ENCODE measurements at regions not wholly inside any gene's neighbourhood (a gene's known extent, or its start where the extent isn't known, plus 50 kb on each side); places are given as distances from the start of the nearest gene placed in this dataset.

- ATAC-seq (ENCODE audit: low FRiP score) (no peak), DNase-seq (no peak)
- H3K27me3 ChIP-seq (ENCODE audit: control insufficient read depth in 1 of 2, insufficient read depth in 2 of 2, low read length in 1 of 2) = no peaks in the 10 kb centered on the region
- WGBS, 2 donors = 61 to 72% methylated on average over 3 of the region's 3 CpGs
- no peaks in the 10 kb centered on the region for H3K4me1 ChIP-seq (ENCODE audit: control insufficient read depth in 1 of 2, insufficient read depth in 2 of 2, low read length in 2 of 2)
- H3K4me3 ChIP-seq (ENCODE audit: low read length in 2 of 2) = no peak overlapping the region
- no peak overlapping the region for H3K27ac ChIP-seq (ENCODE audit: low read depth in 1 of 2, low read length in 2 of 2)
- H3K9me3 ChIP-seq (ENCODE audit: control insufficient read depth, low read length) = no peaks in the 10 kb centered on the region
- intact Hi-C loops (cut with DNase I) = loop anchor here in 1 of 2 donors (5.0 kb wide), 1 partner anchor 52 kb away; no protein-coding TSS in a partner anchor
- H3K36me3 ChIP-seq (ENCODE audit: control insufficient read depth in 1 of 2, insufficient read depth in 2 of 2, low read length in 1 of 2) = no peaks in the 10 kb centered on the region
These were observed 55.5 kb downstream of the TPBG start for GRCh38 chr6:82419132-82419581.

- H3K4me1 ChIP-seq (ENCODE audit: control insufficient read depth in 1 of 2, insufficient read depth in 2 of 2, low read length in 2 of 2) = no peaks in the 10 kb centered on the region
- no peaks in the 10 kb centered on the region for H3K9me3 ChIP-seq (ENCODE audit: control insufficient read depth, low read length)
- intact Hi-C loops (cut with DNase I) = loop anchor here in 1 of 2 donors (5.0 kb wide), 1 partner anchor 53 kb away; no protein-coding TSS in a partner anchor
- no peaks in the 10 kb centered on the region for H3K36me3 ChIP-seq (ENCODE audit: control insufficient read depth in 1 of 2, insufficient read depth in 2 of 2, low read length in 1 of 2)
- no peak overlapping the region for H3K4me3 ChIP-seq (ENCODE audit: low read length in 2 of 2)
- WGBS, 2 donors = 72 to 78% methylated on average over 1 of the region's 1 CpG
- ATAC-seq (ENCODE audit: low FRiP score) = no peak
- H3K27ac ChIP-seq (ENCODE audit: low read depth in 1 of 2, low read length in 2 of 2) = no peak overlapping the region
- no peaks in the 10 kb centered on the region for H3K27me3 ChIP-seq (ENCODE audit: control insufficient read depth in 1 of 2, insufficient read depth in 2 of 2, low read length in 1 of 2)
- DNase-seq = no peak
These were observed 56.2 kb downstream of the TPBG start for GRCh38 chr6:82419859-82420258.

GRCh38 chr6:82430611-82431010 is 67.0 kb downstream of the TPBG start:
- Histone ChIP-seq H3K27me3 (ENCODE audit: control insufficient read depth in 1 of 2, insufficient read depth in 2 of 2, low read length in 1 of 2) (no peaks in the 10 kb centered on the region), H3K9me3 (ENCODE audit: control insufficient read depth, low read length) (no peaks in the 10 kb centered on the region), H3K4me3 (ENCODE audit: low read length in 2 of 2) (no peak overlapping the region), H3K27ac (ENCODE audit: low read depth in 1 of 2, low read length in 2 of 2) (no peak overlapping the region), H3K36me3 (ENCODE audit: control insufficient read depth in 1 of 2, insufficient read depth in 2 of 2, low read length in 1 of 2) (no peaks in the 10 kb centered on the region), H3K4me1 (ENCODE audit: control insufficient read depth in 1 of 2, insufficient read depth in 2 of 2, low read length in 2 of 2) (no peaks in the 10 kb centered on the region)
- no peak for ATAC-seq (ENCODE audit: low FRiP score)
- intact Hi-C loops (cut with DNase I) = no loop called here
- no peak for DNase-seq

- 79 to 90% methylated on average over 2 of the region's 2 CpGs for WGBS, 2 donors
- ATAC-seq (ENCODE audit: low FRiP score) = no peak
These were observed 73.1 kb downstream of the TPBG start for GRCh38 chr6:82436740-82437139.

GRCh38 chr6:82437701-82438100 is 74.1 kb downstream of the TPBG start:
- H3K4me3 ChIP-seq (ENCODE audit: low read length in 2 of 2) = no peak overlapping the region
- no peaks in the 10 kb centered on the region for H3K27me3 ChIP-seq (ENCODE audit: control insufficient read depth in 1 of 2, insufficient read depth in 2 of 2, low read length in 1 of 2)
- ATAC-seq (ENCODE audit: low FRiP score) (no peak), DNase-seq (no peak)
- no peak overlapping the region for H3K27ac ChIP-seq (ENCODE audit: low read depth in 1 of 2, low read length in 2 of 2)
- no peaks in the 10 kb centered on the region for H3K4me1 ChIP-seq (ENCODE audit: control insufficient read depth in 1 of 2, insufficient read depth in 2 of 2, low read length in 2 of 2)
- no peaks in the 10 kb centered on the region for H3K36me3 ChIP-seq (ENCODE audit: control insufficient read depth in 1 of 2, insufficient read depth in 2 of 2, low read length in 1 of 2)
- H3K9me3 ChIP-seq (ENCODE audit: control insufficient read depth, low read length) = no peaks in the 10 kb centered on the region
- intact Hi-C loops (cut with DNase I) = no loop called here

More at GRCh38 chr6:82436740-82437139, 73.1 kb downstream of the TPBG start:
- Histone ChIP-seq H3K27ac (ENCODE audit: low read depth in 1 of 2, low read length in 2 of 2) (no peak overlapping the region), H3K36me3 (ENCODE audit: control insufficient read depth in 1 of 2, insufficient read depth in 2 of 2, low read length in 1 of 2) (no peaks in the 10 kb centered on the region), H3K4me1 (ENCODE audit: control insufficient read depth in 1 of 2, insufficient read depth in 2 of 2, low read length in 2 of 2) (no peaks in the 10 kb centered on the region), H3K9me3 (ENCODE audit: control insufficient read depth, low read length) (no peaks in the 10 kb centered on the region), H3K4me3 (ENCODE audit: low read length in 2 of 2) (no peak overlapping the region), H3K27me3 (ENCODE audit: control insufficient read depth in 1 of 2, insufficient read depth in 2 of 2, low read length in 1 of 2) (no peaks in the 10 kb centered on the region)
- no peak for DNase-seq
- intact Hi-C loops (cut with DNase I) = no loop called here

- no peaks in the 10 kb centered on the region for H3K27me3 ChIP-seq (ENCODE audit: control insufficient read depth in 1 of 2, insufficient read depth in 2 of 2, low read length in 1 of 2)
- ATAC-seq (ENCODE audit: low FRiP score) = no peak
- no peaks in the 10 kb centered on the region for H3K36me3 ChIP-seq (ENCODE audit: control insufficient read depth in 1 of 2, insufficient read depth in 2 of 2, low read length in 1 of 2)
- intact Hi-C loops (cut with DNase I) = no loop called here
- 46 to 65% methylated on average over 3 of the region's 3 CpGs for WGBS, 2 donors
- H3K27ac ChIP-seq (ENCODE audit: low read depth in 1 of 2, low read length in 2 of 2) = no peak overlapping the region
- no peaks in the 10 kb centered on the region for H3K9me3 ChIP-seq (ENCODE audit: control insufficient read depth, low read length)
- no peaks in the 10 kb centered on the region for H3K4me1 ChIP-seq (ENCODE audit: control insufficient read depth in 1 of 2, insufficient read depth in 2 of 2, low read length in 2 of 2)
- no peak for DNase-seq
- no peak overlapping the region for H3K4me3 ChIP-seq (ENCODE audit: low read length in 2 of 2)
These were observed 77.6 kb downstream of the TPBG start for GRCh38 chr6:82441047-82441855.

- no peak overlapping the region for H3K4me3 ChIP-seq (ENCODE audit: low read length in 2 of 2)
- H3K27me3 ChIP-seq (ENCODE audit: control insufficient read depth in 1 of 2, insufficient read depth in 2 of 2, low read length in 1 of 2) = no peaks in the 10 kb centered on the region
- 72 to 73% methylated on average over 7 of the region's 7 CpGs for WGBS, 2 donors
- H3K9me3 ChIP-seq (ENCODE audit: control insufficient read depth, low read length) = no peaks in the 10 kb centered on the region
- H3K4me1 ChIP-seq (ENCODE audit: control insufficient read depth in 1 of 2, insufficient read depth in 2 of 2, low read length in 2 of 2) = no peaks in the 10 kb centered on the region
- H3K36me3 ChIP-seq (ENCODE audit: control insufficient read depth in 1 of 2, insufficient read depth in 2 of 2, low read length in 1 of 2) = no peaks in the 10 kb centered on the region
- no peak overlapping the region for H3K27ac ChIP-seq (ENCODE audit: low read depth in 1 of 2, low read length in 2 of 2)
- DNase-seq (no peak), ATAC-seq (ENCODE audit: low FRiP score) (no peak)
- intact Hi-C loops (cut with DNase I) = no loop called here
These were observed 78.6 kb downstream of the TPBG start for GRCh38 chr6:82442061-82442719.

GRCh38 chr6:82458147-82458546 is 94.5 kb downstream of the TPBG start:
- Histone ChIP-seq H3K27ac (ENCODE audit: low read depth in 1 of 2, low read length in 2 of 2) (no peak overlapping the region), H3K36me3 (ENCODE audit: control insufficient read depth in 1 of 2, insufficient read depth in 2 of 2, low read length in 1 of 2) (no peaks in the 10 kb centered on the region), H3K9me3 (ENCODE audit: control insufficient read depth, low read length) (peaks cover 3% of the 10 kb centered on the region), H3K27me3 (ENCODE audit: control insufficient read depth in 1 of 2, insufficient read depth in 2 of 2, low read length in 1 of 2) (no peaks in the 10 kb centered on the region), H3K4me1 (ENCODE audit: control insufficient read depth in 1 of 2, insufficient read depth in 2 of 2, low read length in 2 of 2) (no peaks in the 10 kb centered on the region), H3K4me3 (ENCODE audit: low read length in 2 of 2) (no peak overlapping the region)
- ATAC-seq (ENCODE audit: low FRiP score) = no peak
- intact Hi-C loops (cut with DNase I) = no loop called here
- DNase-seq = no peak

GRCh38 chr6:82458705-82459104 is 95.1 kb downstream of the TPBG start:
- no peak overlapping the region for H3K4me3 ChIP-seq (ENCODE audit: low read length in 2 of 2)
- peaks cover 3% of the 10 kb centered on the region for H3K9me3 ChIP-seq (ENCODE audit: control insufficient read depth, low read length)
- no peaks in the 10 kb centered on the region for H3K27me3 ChIP-seq (ENCODE audit: control insufficient read depth in 1 of 2, insufficient read depth in 2 of 2, low read length in 1 of 2)
- no peaks in the 10 kb centered on the region for H3K36me3 ChIP-seq (ENCODE audit: control insufficient read depth in 1 of 2, insufficient read depth in 2 of 2, low read length in 1 of 2)
- DNase-seq (no peak), ATAC-seq (ENCODE audit: low FRiP score) (no peak)
- no peaks in the 10 kb centered on the region for H3K4me1 ChIP-seq (ENCODE audit: control insufficient read depth in 1 of 2, insufficient read depth in 2 of 2, low read length in 2 of 2)
- intact Hi-C loops (cut with DNase I) = no loop called here
- WGBS, 2 donors = 66 to 67% methylated on average over 2 of the region's 2 CpGs
- no peak overlapping the region for H3K27ac ChIP-seq (ENCODE audit: low read depth in 1 of 2, low read length in 2 of 2)

Measured in aorta (tissue), 5 donors.